Sigmoid colon (tissue), 4 donors: ENCODE measurements at regions not wholly inside any gene's neighbourhood (a gene's known extent, or its start where the extent isn't known, plus 50 kb on each side); places are given as distances from the start of the nearest gene placed in this dataset.

Source experiments
- EP300 ChIP-seq, 4 donors: sonication (generic); formaldehyde crosslinking; IDR thresholded peaks; one replicate each; pipeline ENCODE4 v1.6.1; 2017; ENCODE audit warnings: antibody characterized with exemption in 4 of 4
- POLR2A ChIP-seq, 2 donors: fragments of 450-650 bp; IDR thresholded peaks; one replicate each; pipeline ENCODE4 v1.6.1; 2016; ENCODE audit warnings: antibody characterized with exemption in 2 of 2, mild to moderate bottlenecking in 2 of 2, moderate library complexity in 2 of 2
- POLR2AphosphoS5 ChIP-seq, 4 donors: sonication (generic); formaldehyde crosslinking; IDR thresholded peaks; one replicate each; pipeline ENCODE4 v1.6.1; 2017; ENCODE audit warnings: antibody characterized with exemption in 4 of 4
- TF ChIP-seq, protein P1 (sequence below), 4 experiments: fragments of 450-650 bp in 3 of 4; fragments of 200-600 bp in 1 of 4; IDR thresholded peaks; one replicate each; pipeline ENCODE4 v1.5.1; 2016 to 2019; ENCODE audit warnings: antibody characterized with exemption in 4 of 4, mild to moderate bottlenecking in 3 of 4, moderate library complexity in 2 of 4

DNA sequence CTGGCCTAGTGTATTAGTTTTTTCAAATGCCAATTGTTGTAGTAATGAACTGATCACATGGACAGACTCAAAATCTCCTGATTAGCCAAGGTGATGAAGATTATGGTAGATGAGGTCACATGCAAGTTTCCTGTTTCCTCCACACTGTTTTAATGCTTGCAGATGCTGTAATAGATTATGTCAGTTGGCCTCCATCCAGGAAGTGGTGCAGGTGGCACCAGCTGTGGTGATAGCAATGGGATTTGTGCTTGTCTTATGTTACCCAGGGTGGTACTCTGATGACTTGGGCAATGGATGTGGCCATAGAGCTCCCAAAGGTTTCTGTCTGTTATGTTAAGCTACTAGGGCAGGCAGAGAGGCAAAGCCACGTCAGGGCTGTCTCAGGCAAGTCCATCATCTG is 332.9 kb upstream of the DDX18 start:
- TF ChIP-seq, protein P1, sequence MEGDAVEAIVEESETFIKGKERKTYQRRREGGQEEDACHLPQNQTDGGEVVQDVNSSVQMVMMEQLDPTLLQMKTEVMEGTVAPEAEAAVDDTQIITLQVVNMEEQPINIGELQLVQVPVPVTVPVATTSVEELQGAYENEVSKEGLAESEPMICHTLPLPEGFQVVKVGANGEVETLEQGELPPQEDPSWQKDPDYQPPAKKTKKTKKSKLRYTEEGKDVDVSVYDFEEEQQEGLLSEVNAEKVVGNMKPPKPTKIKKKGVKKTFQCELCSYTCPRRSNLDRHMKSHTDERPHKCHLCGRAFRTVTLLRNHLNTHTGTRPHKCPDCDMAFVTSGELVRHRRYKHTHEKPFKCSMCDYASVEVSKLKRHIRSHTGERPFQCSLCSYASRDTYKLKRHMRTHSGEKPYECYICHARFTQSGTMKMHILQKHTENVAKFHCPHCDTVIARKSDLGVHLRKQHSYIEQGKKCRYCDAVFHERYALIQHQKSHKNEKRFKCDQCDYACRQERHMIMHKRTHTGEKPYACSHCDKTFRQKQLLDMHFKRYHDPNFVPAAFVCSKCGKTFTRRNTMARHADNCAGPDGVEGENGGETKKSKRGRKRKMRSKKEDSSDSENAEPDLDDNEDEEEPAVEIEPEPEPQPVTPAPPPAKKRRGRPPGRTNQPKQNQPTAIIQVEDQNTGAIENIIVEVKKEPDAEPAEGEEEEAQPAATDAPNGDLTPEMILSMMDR (IDR thresholded peaks at IDR 0.05): no peak
- TF ChIP-seq POLR2A (IDR thresholded peaks at IDR 0.05) (no peak), EP300 (IDR thresholded peaks at IDR 0.05) (no peak), POLR2AphosphoS5 (IDR thresholded peaks at IDR 0.05) (no peak)
